Stimulated activated CD8-positive, alpha-beta memory T cell treated with anti-CD3 and anti-CD28 coated beads, Interleukin-7, amount 100 ng/mL, for 24 hours (primary cell): ENCODE measurements at regions not wholly inside any gene's neighbourhood (a gene's known extent, or its start where the extent isn't known, plus 50 kb on each side); places are given as distances from the start of the nearest gene placed in this dataset.

Source experiments
- DNase-seq: peaks from one replicate; pipeline ENCODE4 v3.0.0-alpha.2; 2020; ENCODE audit warnings: low read depth

GRCh38 chr18:37673671-37674070 lies 108.1 kb upstream of the CELF4 start:
- DNase-seq: no peak

GRCh38 chr18:37672932-37673595 lies 107.5 kb upstream of the CELF4 start:
- DNase-seq: no peak

- DNase-seq: no peak
Observed at GRCh38 chr18:37672001-37672400, 106.4 kb upstream of the CELF4 start.

GRCh38 chr18:37671530-37671929 lies 105.9 kb upstream of the CELF4 start:
- no peak for DNase-seq

- DNase-seq: no peak
Observed at GRCh38 chr18:37671119-37671518, 105.5 kb upstream of the CELF4 start.

GRCh38 chr18:37669991-37670534 lies 104.5 kb upstream of the CELF4 start:
- no peak for DNase-seq

GRCh38 chr18:37668971-37669747 lies 103.6 kb upstream of the CELF4 start:
- DNase-seq: no peak

- no peak for DNase-seq
Observed at GRCh38 chr18:37667836-37668235, 102.2 kb upstream of the CELF4 start.

- no peak for DNase-seq
Observed at GRCh38 chr18:37666991-37667390, 101.4 kb upstream of the CELF4 start.

- no peak for DNase-seq
Observed at GRCh38 chr18:37666451-37666850, 100.9 kb upstream of the CELF4 start.

GRCh38 chr18:37665346-37665745 lies 99.7 kb upstream of the CELF4 start:
- no peak for DNase-seq

- DNase-seq: no peak
Observed at GRCh38 chr18:37663446-37663845, 97.8 kb upstream of the CELF4 start.

- DNase-seq: no peak
Observed at GRCh38 chr18:37662546-37663339, 97.1 kb upstream of the CELF4 start.

- no peak for DNase-seq
Observed at GRCh38 chr18:37662099-37662498, 96.5 kb upstream of the CELF4 start.

GRCh38 chr18:37661478-37661877 lies 95.9 kb upstream of the CELF4 start:
- DNase-seq: no peak

- DNase-seq: no peak
Observed at GRCh38 chr18:37661061-37661460, 95.5 kb upstream of the CELF4 start.

GRCh38 chr18:37660658-37661057 lies 95.1 kb upstream of the CELF4 start:
- no peak for DNase-seq

- DNase-seq: no peak
Observed at GRCh38 chr18:37659906-37660305, 94.3 kb upstream of the CELF4 start.

- no peak for DNase-seq
Observed at GRCh38 chr18:37658894-37659293, 93.3 kb upstream of the CELF4 start.

- no peak for DNase-seq
Observed at GRCh38 chr18:37657493-37657892, 91.9 kb upstream of the CELF4 start.

GRCh38 chr18:37654731-37655369 lies 89.3 kb upstream of the CELF4 start:
- DNase-seq: no peak

- DNase-seq: no peak
Observed at GRCh38 chr18:37654034-37654433, 88.4 kb upstream of the CELF4 start.
